Gastrocnemius medialis (tissue), 4 donors: ENCODE measurements at regions not wholly inside any gene's neighbourhood (a gene's known extent, or its start where the extent isn't known, plus 50 kb on each side); places are given as distances from the start of the nearest gene placed in this dataset.

ENCODE experiments used
- ATAC-seq, 2 donors: fragments of 150-250 bp; one replicate each; pipeline ENCODE4 v1.9.1; 2016
- DNase-seq, 2 donors: peaks; one replicate each; pipeline ENCODE4 v3.0.0-alpha.2; 2019
- H3K27ac ChIP-seq, 4 donors: fragments of 200-600 bp; sonication (generic); 1 replicate in 1 of 4; 2 replicates in 3 of 4; pipeline ENCODE4 v1.5.1; 2016 to 2018; ENCODE audit warnings: mild to moderate bottlenecking in 2 of 4, moderate library complexity in 1 of 4
- H3K27me3 ChIP-seq, 3 donors: fragments of 200-600 bp; sonication (generic) in 2 of 3; 1 replicate in 1 of 3; 2 replicates in 2 of 3; pipeline versions ENCODE4 v1.5.1 to v1.6.0; 2016 to 2019; ENCODE audit warnings: mild to moderate bottlenecking in 1 of 3, moderate library complexity in 1 of 3
- H3K36me3 ChIP-seq, 2 donors: fragments of 200-600 bp; sonication (generic) in 1 of 2; one replicate each; pipeline ENCODE4 v1.5.1; 2017 to 2018
- H3K4me1 ChIP-seq, 2 donors: fragments of 200-600 bp; sonication (generic) in 1 of 2; one replicate each; pipeline ENCODE4 v1.5.1; 2016 to 2017; ENCODE audit warnings: mild to moderate bottlenecking in 2 of 2
- H3K4me3 ChIP-seq, 4 donors: fragments of 200-600 bp; sonication (generic) in 3 of 4; 1 replicate in 1 of 4; 2 replicates in 3 of 4; pipeline ENCODE4 v1.5.1; 2016 to 2019; ENCODE audit warnings: mild to moderate bottlenecking in 2 of 4
- H3K9me3 ChIP-seq, 3 donors: fragments of 200-600 bp; sonication (generic) in 2 of 3; 1 replicate in 1 of 3; 2 replicates in 2 of 3; pipeline ENCODE4 v1.5.1; 2016 to 2019
- CTCF ChIP-seq, 5 experiments: fragments of 450-650 bp in 3 of 5; fragments of 200-600 bp in 2 of 5; sonication (generic) in 2 of 5; IDR thresholded peaks in 4 of 5; conservative IDR thresholded peaks in 1 of 5; 1 replicate in 4 of 5; 2 replicates in 1 of 5; pipeline ENCODE4 v1.5.1; 2016 to 2019; ENCODE audit warnings: antibody characterized with exemption in 5 of 5, mild to moderate bottlenecking in 3 of 5, moderate library complexity in 3 of 5
- POLR2A ChIP-seq, 2 donors: fragments of 450-650 bp; IDR thresholded peaks; one replicate each; pipeline ENCODE4 v1.6.1; 2017; ENCODE audit warnings: antibody characterized with exemption in 2 of 2, mild to moderate bottlenecking in 2 of 2, moderate library complexity in 2 of 2
- in situ Hi-C, 4 donors: fragments of 200-750 bp; cut with MboI; loops; one replicate each; pipeline versions ENCODE4 v1.15.0 to v1.8.0; 2017; ENCODE audit warnings: low sequenced_read_pairs in 4 of 4
- intact Hi-C: fragments of 100-400 bp; cut with DNase I; formaldehyde crosslinking; loops from one replicate; pipeline ENCODE4 v1.15.1; 2023; ENCODE audit warnings: low total_unique reads

DNA sequence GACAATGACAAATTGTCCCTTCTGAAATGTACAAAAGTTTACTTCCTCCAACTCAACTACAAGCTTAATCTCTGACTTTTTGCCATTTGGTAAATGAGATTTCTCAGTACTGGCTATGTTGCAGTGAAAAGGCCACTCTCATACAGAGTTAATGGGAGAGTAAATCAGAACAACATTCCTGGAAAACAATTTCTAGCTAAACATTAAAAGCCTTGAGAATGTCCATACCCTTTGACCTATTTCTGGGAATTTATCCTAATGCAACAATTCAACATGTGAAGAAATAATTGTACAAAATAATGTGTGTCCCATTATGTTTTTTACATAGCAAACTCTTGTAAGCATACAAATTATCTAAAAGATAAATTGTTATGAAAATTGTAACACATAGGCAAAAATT lies 56.3 kb upstream of the SPEF2 start:
- Histone ChIP-seq H3K4me1 (no peaks in the 10 kb centered on the region), H3K36me3 (no peaks in the 10 kb centered on the region), H3K27me3 (no peaks in the 10 kb centered on the region), H3K4me3 (no peak overlapping the region), H3K9me3 (peaks cover 0 to 7% (median 0%) of the 10 kb centered on the region in 3 donors), H3K27ac (no peak overlapping the region)
- in situ Hi-C loops (no loop called here), intact Hi-C loops (no loop called here)
- ATAC-seq (no peak), DNase-seq (no peak)
- no peak for TF ChIP-seq CTCF (IDR thresholded peaks at IDR 0.05 in 4 of 5, conservative IDR thresholded peaks at IDR 0.05 in 1 of 5)
- TF ChIP-seq POLR2A (IDR thresholded peaks at IDR 0.05): no peak

- H3K27ac ChIP-seq: no peak overlapping the region
- intact Hi-C loops: no loop called here
- peaks cover 0 to 7% (median 0%) of the 10 kb centered on the region in 3 donors for H3K9me3 ChIP-seq
- no peak for TF ChIP-seq CTCF (IDR thresholded peaks at IDR 0.05 in 4 of 5, conservative IDR thresholded peaks at IDR 0.05 in 1 of 5)
- TF ChIP-seq POLR2A (IDR thresholded peaks at IDR 0.05): no peak
- in situ Hi-C loops: no loop called here
- no peak for ATAC-seq
- no peaks in the 10 kb centered on the region for H3K36me3 ChIP-seq
- no peaks in the 10 kb centered on the region for H3K27me3 ChIP-seq
- H3K4me1 ChIP-seq: no peaks in the 10 kb centered on the region
- no peak overlapping the region for H3K4me3 ChIP-seq
- DNase-seq: no peak
Observed at GRCh38 chr5:35557748-35558147, 59.9 kb upstream of the SPEF2 start.

GRCh38 chr5:35557199-35557598 lies 60.5 kb upstream of the SPEF2 start:
- Histone ChIP-seq H3K36me3 (no peaks in the 10 kb centered on the region), H3K27ac (no peak overlapping the region), H3K4me3 (no peak overlapping the region), H3K27me3 (no peaks in the 10 kb centered on the region), H3K9me3 (peaks cover 0 to 7% (median 0%) of the 10 kb centered on the region in 3 donors), H3K4me1 (no peaks in the 10 kb centered on the region)
- TF ChIP-seq POLR2A (IDR thresholded peaks at IDR 0.05): no peak
- intact Hi-C loops (no loop called here), in situ Hi-C loops (no loop called here)
- ATAC-seq (no peak), DNase-seq (no peak)

GRCh38 chr5:35554016-35554415 lies 63.6 kb upstream of the SPEF2 start:
- no peak for DNase-seq
- H3K4me3 ChIP-seq: no peak overlapping the region
- ATAC-seq: no peak
- H3K27me3 ChIP-seq: no peaks in the 10 kb centered on the region
- in situ Hi-C loops: no loop called here
- H3K36me3 ChIP-seq: no peaks in the 10 kb centered on the region
- intact Hi-C loops: no loop called here
- no peaks in the 10 kb centered on the region for H3K4me1 ChIP-seq
- H3K9me3 ChIP-seq: peaks cover 0 to 7% (median 0%) of the 10 kb centered on the region in 3 donors
- TF ChIP-seq POLR2A (IDR thresholded peaks at IDR 0.05) (no peak), CTCF (IDR thresholded peaks at IDR 0.05 in 4 of 5, conservative IDR thresholded peaks at IDR 0.05 in 1 of 5) (no peak)
- no peak overlapping the region for H3K27ac ChIP-seq

GRCh38 chr5:35545190-35545589 lies 72.5 kb upstream of the SPEF2 start:
- no peak for ATAC-seq
- no peak overlapping the region for H3K27ac ChIP-seq
- no peaks in the 10 kb centered on the region for H3K27me3 ChIP-seq
- no peak for DNase-seq
- H3K4me3 ChIP-seq: no peak overlapping the region
- TF ChIP-seq POLR2A (IDR thresholded peaks at IDR 0.05) (no peak), CTCF (IDR thresholded peaks at IDR 0.05 in 4 of 5, conservative IDR thresholded peaks at IDR 0.05 in 1 of 5) (no peak)
- H3K4me1 ChIP-seq: no peaks in the 10 kb centered on the region
- no peaks in the 10 kb centered on the region for H3K9me3 ChIP-seq
- no peaks in the 10 kb centered on the region for H3K36me3 ChIP-seq
- in situ Hi-C loops (no loop called here), intact Hi-C loops (no loop called here)
